GM10248 (cell line): ENCODE measurements at regions not wholly inside any gene's neighbourhood (a gene's known extent, or its start where the extent isn't known, plus 50 kb on each side); places are given as distances from the start of the nearest gene placed in this dataset.

Experiments
- CTCF ChIA-PET: fragments of 300-600 bp; sonication (Branson Sonifier 250); formaldehyde crosslinking; extraction: SDS; loops from one replicate; lab custom pipeline; 2021; ENCODE audit warnings: antibody characterized with exemption; lab: Yijun Ruan, JAX
- POLR2A ChIA-PET: fragments of 350-650 bp; sonication (Branson Sonifier 250); formaldehyde crosslinking; extraction: SDS; loops from one replicate; lab custom pipeline; 2020; ENCODE audit warnings: antibody characterized with exemption; lab: Yijun Ruan, JAX
- DNase-seq: peaks from one replicate; pipeline ENCODE4 v3.0.0; 2012; ENCODE audit errors: extremely low spot score
- CTCF ChIP-seq: IDR thresholded peaks from 2 replicates; pipeline ENCODE4 v1.5.1; 2012; ENCODE audit warnings: mild to moderate bottlenecking, low read depth; ENCODE audit errors: extremely low read depth, missing control alignments, control extremely low read depth

GRCh38 chr17:63331301-63332061 is 114.6 kb downstream of the CYB561 start:
- ChIA-PET CTCF (no interaction called here), POLR2A (no interaction called here)
- no peak for DNase-seq
- no peak for TF ChIP-seq CTCF

GRCh38 chr17:63332286-63332685 is 113.8 kb downstream of the CYB561 start:
- CTCF ChIA-PET: no interaction called here
- POLR2A ChIA-PET: no interaction called here
- no peak for TF ChIP-seq CTCF
- no peak for DNase-seq

- TF ChIP-seq CTCF: no peak
- DNase-seq: no peak
- ChIA-PET CTCF (no interaction called here), POLR2A (no interaction called here)
Observed at GRCh38 chr17:63333869-63334268, 112.2 kb downstream of the CYB561 start.

GRCh38 chr17:63335831-63336230 is 110.3 kb downstream of the CYB561 start:
- ChIA-PET POLR2A (no interaction called here), CTCF (no interaction called here)
- TF ChIP-seq CTCF: no peak
- no peak for DNase-seq

- TF ChIP-seq CTCF: no peak
- ChIA-PET POLR2A (no interaction called here), CTCF (no interaction called here)
- DNase-seq: no peak
Observed at GRCh38 chr17:63337579-63337978, 108.5 kb downstream of the CYB561 start.

- ChIA-PET POLR2A (no interaction called here), CTCF (no interaction called here)
- DNase-seq: no peak
- TF ChIP-seq CTCF: no peak
Observed at GRCh38 chr17:63338272-63338671, 107.8 kb downstream of the CYB561 start.
